CD4-positive, alpha-beta memory T cell (primary cell): ENCODE measurements at regions not wholly inside any gene's neighbourhood (a gene's known extent, or its start where the extent isn't known, plus 50 kb on each side); places are given as distances from the start of the nearest gene placed in this dataset.

Experiments used
- CTCF ChIA-PET: fragments of 350-600 bp; sonication (Branson Sonifier 250); formaldehyde crosslinking; loops from one replicate; lab custom pipeline; 2021; ENCODE audit warnings: inconsistent platforms; ENCODE audit not compliant: partially characterized antibody; lab: Charles Lee
- POLR2A ChIA-PET: fragments of 350-600 bp; sonication (Branson Sonifier 250); formaldehyde crosslinking; loops from one replicate; lab custom pipeline; 2021; ENCODE audit not compliant: partially characterized antibody; lab: Charles Lee
- DNase-seq, 5 donors: peaks; one replicate each; pipeline versions ENCODE4 v3.0.0 to v3.0.0-alpha.2; 2020 to 2022; ENCODE audit warnings: mixed read lengths in 1 of 5
- H3K27ac ChIP-seq: one replicate; pipeline ENCODE4 v1.7.0; 2013; ENCODE audit warnings: low read depth, low read length
- H3K27me3 ChIP-seq: 2 replicates; pipeline ENCODE4 v1.7.0; 2013; ENCODE audit warnings: mild to moderate bottlenecking, low read length, moderate library complexity; ENCODE audit not compliant: insufficient read depth
- H3K36me3 ChIP-seq: 2 replicates; pipeline ENCODE4 v1.7.0; 2013; ENCODE audit warnings: mild to moderate bottlenecking, low read length, moderate library complexity; ENCODE audit not compliant: insufficient read depth
- H3K4me1 ChIP-seq: 2 replicates; pipeline ENCODE4 v1.7.0; 2013; ENCODE audit warnings: mild to moderate bottlenecking, low read length, moderate library complexity; ENCODE audit not compliant: insufficient read depth
- H3K4me3 ChIP-seq, 2 donors: one replicate each; pipeline ENCODE4 v1.7.0; 2013; ENCODE audit warnings: low read length in 2 of 2, mild to moderate bottlenecking in 1 of 2
- H3K9me3 ChIP-seq, 2 donors: one replicate each; pipeline ENCODE4 v1.7.0; 2013; ENCODE audit warnings: low read length in 2 of 2, control low read depth in 1 of 2; ENCODE audit not compliant: control insufficient read depth in 1 of 2
- H3K27ac Mint-ChIP-seq, 7 donors: one replicate each; pipeline ENCODE4 v1.8.0; 2020 to 2021; ENCODE audit warnings: mixed read lengths in 7 of 7, mild to moderate bottlenecking in 6 of 7, inconsistent platforms in 3 of 7, moderate library complexity in 3 of 7
- H3K27me3 Mint-ChIP-seq, 2 donors: one replicate each; pipeline ENCODE4 v1.8.0; 2020 to 2021; ENCODE audit warnings: mixed read lengths in 2 of 2
- H3K36me3 Mint-ChIP-seq, 2 donors: one replicate each; pipeline ENCODE4 v1.8.0; 2020 to 2021; ENCODE audit warnings: mixed read lengths in 2 of 2, inconsistent platforms in 1 of 2, mild to moderate bottlenecking in 1 of 2
- H3K4me1 Mint-ChIP-seq, 4 donors: one replicate each; pipeline ENCODE4 v1.8.0; 2020 to 2021; ENCODE audit warnings: mixed read lengths in 4 of 4, mild to moderate bottlenecking in 1 of 4
- H3K4me3 Mint-ChIP-seq, 8 donors: one replicate each; pipeline ENCODE4 v1.8.0; 2020 to 2021; ENCODE audit warnings: mixed read lengths in 8 of 8, mild to moderate bottlenecking in 7 of 8, moderate library complexity in 6 of 8, inconsistent platforms in 3 of 8
- H3K9me3 Mint-ChIP-seq, 8 donors: one replicate each; pipeline ENCODE4 v1.8.0; 2020 to 2021; ENCODE audit warnings: mixed read lengths in 8 of 8, mild to moderate bottlenecking in 5 of 8, inconsistent platforms in 3 of 8, moderate library complexity in 1 of 8
- intact Hi-C: fragments of 100-400 bp; cut with micrococcal nuclease; formaldehyde crosslinking; loops from one replicate; pipeline ENCODE4 v1.15.1; 2023

DNA sequence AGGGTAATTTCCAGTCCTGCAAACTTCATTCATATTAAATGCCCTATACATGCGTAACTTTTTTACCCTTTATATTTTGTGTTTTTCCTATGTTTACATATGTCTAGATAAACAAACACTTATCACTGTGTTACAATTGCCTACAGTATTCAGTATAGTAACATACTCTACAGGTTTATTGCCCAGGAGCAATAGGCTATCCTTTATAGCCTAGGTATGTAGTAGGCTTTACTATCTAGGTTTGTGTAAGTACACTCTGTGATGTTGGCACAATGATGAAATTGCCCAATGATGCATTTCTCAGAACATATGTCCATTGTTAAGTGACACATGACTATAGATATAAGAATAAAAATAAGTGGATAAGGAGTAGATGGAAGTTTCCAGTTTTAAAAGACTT, 345.5 kb upstream of the C1orf87 start:
- no peak overlapping the region for H3K27ac ChIP-seq
- Mint-ChIP-seq H3K4me1 (no peaks in the 10 kb centered on the region), H3K9me3 (peaks cover 0 to 8% (median 4%) of the 10 kb centered on the region in 8 donors), H3K27ac (no peak overlapping the region), H3K36me3 (no peaks in the 10 kb centered on the region), H3K27me3 (no peaks in the 10 kb centered on the region), H3K4me3 (no peak overlapping the region)
- no peaks in the 10 kb centered on the region for H3K9me3 ChIP-seq
- no peaks in the 10 kb centered on the region for H3K36me3 ChIP-seq
- H3K4me3 ChIP-seq: no peak overlapping the region
- no peaks in the 10 kb centered on the region for H3K27me3 ChIP-seq
- no peaks in the 10 kb centered on the region for H3K4me1 ChIP-seq
- intact Hi-C loops: no loop called here
- DNase-seq: no peak
- CTCF ChIA-PET: interaction anchor here (0.6 to 0.7 kb wide), 2 partner anchors 156 to 290 kb away, joined by 3 to 4 read pairs; no protein-coding TSS in a partner anchor
- POLR2A ChIA-PET: no interaction called here

DNA sequence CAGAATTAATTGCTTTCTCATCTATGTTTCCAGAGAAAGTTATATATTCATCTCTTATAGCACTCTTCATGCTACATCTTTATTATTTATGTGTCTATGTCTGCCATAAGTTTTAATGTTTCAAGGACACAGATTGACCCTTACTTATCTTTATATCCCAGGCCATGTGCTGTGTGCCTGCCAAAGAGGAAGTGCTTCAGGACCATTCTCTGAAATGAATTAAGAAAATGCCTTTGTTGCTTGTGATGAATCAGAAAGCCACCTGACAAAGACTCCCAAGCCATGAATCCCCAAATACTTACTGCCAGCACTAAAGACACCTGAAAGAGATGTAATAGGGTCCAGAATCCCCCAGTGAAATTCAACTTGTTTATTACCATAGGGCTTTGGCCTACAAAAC, 342.1 kb upstream of the C1orf87 start:
- H3K27me3 ChIP-seq: no peaks in the 10 kb centered on the region
- no peaks in the 10 kb centered on the region for H3K27me3 Mint-ChIP-seq
- no peak overlapping the region for H3K27ac ChIP-seq
- H3K4me3 Mint-ChIP-seq: no peak overlapping the region
- H3K36me3 Mint-ChIP-seq: no peaks in the 10 kb centered on the region
- no peaks in the 10 kb centered on the region for H3K4me1 ChIP-seq
- H3K9me3 ChIP-seq: no peaks in the 10 kb centered on the region
- H3K36me3 ChIP-seq: no peaks in the 10 kb centered on the region
- no peak for DNase-seq
- H3K9me3 Mint-ChIP-seq: peaks cover 0 to 8% (median 2%) of the 10 kb centered on the region in 8 donors
- no peaks in the 10 kb centered on the region for H3K4me1 Mint-ChIP-seq
- no peak overlapping the region for H3K27ac Mint-ChIP-seq
- CTCF ChIA-PET: no interaction called here
- intact Hi-C loops: no loop called here
- POLR2A ChIA-PET: no interaction called here
- H3K4me3 ChIP-seq: no peak overlapping the region

DNA sequence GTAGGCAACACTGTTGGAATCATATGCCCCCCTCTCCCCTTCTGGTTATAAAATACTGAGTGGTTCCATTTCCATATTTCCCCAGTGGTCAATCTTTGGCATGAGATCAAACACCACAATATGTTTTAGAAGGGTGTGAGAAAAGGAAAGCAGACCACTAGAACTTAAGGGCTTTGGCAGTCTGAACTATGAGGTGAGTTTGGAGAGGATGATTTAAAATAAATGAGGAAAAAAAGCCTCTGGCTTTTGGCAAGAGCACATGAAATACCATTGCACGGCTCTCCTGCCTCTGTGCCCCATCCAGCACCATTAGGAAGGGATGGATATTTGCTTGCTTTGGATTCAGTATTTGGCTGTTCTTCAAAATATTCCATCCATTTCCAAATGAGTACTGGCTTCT, 339.5 kb upstream of the C1orf87 start:
- H3K36me3 Mint-ChIP-seq: no peaks in the 10 kb centered on the region
- Histone ChIP-seq H3K4me3 (no peak overlapping the region), H3K27me3 (no peaks in the 10 kb centered on the region), H3K27ac (no peak overlapping the region), H3K9me3 (no peaks in the 10 kb centered on the region), H3K36me3 (no peaks in the 10 kb centered on the region), H3K4me1 (no peaks in the 10 kb centered on the region)
- H3K4me1 Mint-ChIP-seq: no peaks in the 10 kb centered on the region
- CTCF ChIA-PET: no interaction called here
- intact Hi-C loops: no loop called here
- no peak overlapping the region for H3K27ac Mint-ChIP-seq
- H3K27me3 Mint-ChIP-seq: no peaks in the 10 kb centered on the region
- POLR2A ChIA-PET: no interaction called here
- no peak for DNase-seq
- H3K9me3 Mint-ChIP-seq: peaks cover 0 to 8% (median 2%) of the 10 kb centered on the region in 8 donors
- no peak overlapping the region for H3K4me3 Mint-ChIP-seq

DNA sequence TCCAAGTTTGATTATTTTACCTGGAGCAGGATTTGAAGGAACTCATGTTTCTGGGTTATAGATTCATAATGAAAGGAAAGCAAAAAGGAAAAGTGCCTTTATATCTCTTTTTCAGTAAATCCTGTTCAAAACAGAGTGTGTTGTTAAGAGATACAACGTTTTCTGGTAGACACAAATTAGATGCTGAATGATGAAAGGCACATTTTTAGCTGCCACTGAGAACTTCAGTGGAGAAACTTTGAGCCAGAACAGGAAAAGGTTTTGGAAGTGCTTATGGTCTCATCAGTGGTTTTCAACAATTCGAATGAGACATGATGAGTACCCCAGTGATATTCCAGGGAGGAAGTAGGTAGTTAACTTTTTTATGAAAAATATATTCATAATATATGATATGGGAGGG, 338.0 kb upstream of the C1orf87 start:
- Histone ChIP-seq H3K36me3 (no peaks in the 10 kb centered on the region), H3K27ac (no peak overlapping the region), H3K4me1 (no peaks in the 10 kb centered on the region), H3K4me3 (no peak overlapping the region), H3K27me3 (no peaks in the 10 kb centered on the region), H3K9me3 (no peaks in the 10 kb centered on the region)
- no peak for DNase-seq
- Mint-ChIP-seq H3K27ac (no peak overlapping the region), H3K36me3 (no peaks in the 10 kb centered on the region), H3K4me1 (no peaks in the 10 kb centered on the region), H3K9me3 (peaks cover 0 to 6% (median 1%) of the 10 kb centered on the region in 8 donors), H3K4me3 (no peak overlapping the region), H3K27me3 (peaks cover 0 to 1% of the 10 kb centered on the region in 2 donors)
- ChIA-PET CTCF (no interaction called here), POLR2A (no interaction called here)
- intact Hi-C loops: no loop called here

DNA sequence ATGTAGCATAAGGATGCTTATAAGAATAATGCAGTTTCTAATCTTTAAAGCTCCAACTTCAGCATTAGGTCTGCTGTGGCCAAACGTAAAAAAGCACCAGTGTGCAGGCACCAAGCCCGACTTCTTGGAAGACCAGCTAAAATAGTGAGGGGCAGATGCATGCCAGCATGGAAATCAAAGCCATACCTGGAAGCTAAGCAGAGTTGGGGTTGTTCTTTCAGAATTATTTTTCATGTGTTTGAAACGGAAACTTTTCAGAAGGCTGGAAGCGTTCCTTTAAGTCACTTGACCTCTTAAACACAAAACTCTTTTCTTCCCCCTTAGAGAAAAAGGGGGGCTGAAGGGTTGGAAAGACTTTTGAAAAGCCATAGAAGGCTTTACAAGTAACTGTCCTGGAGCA, 329.2 kb upstream of the C1orf87 start:
- POLR2A ChIA-PET: no interaction called here
- no peaks in the 10 kb centered on the region for H3K36me3 ChIP-seq
- CTCF ChIA-PET: no interaction called here
- intact Hi-C loops: no loop called here
- no peak overlapping the region for H3K27ac ChIP-seq
- Mint-ChIP-seq H3K36me3 (no peaks in the 10 kb centered on the region), H3K9me3 (peaks cover 0 to 7% (median 2%) of the 10 kb centered on the region in 8 donors), H3K27ac (no peak overlapping the region), H3K4me3 (no peak overlapping the region), H3K4me1 (no peaks in the 10 kb centered on the region), H3K27me3 (peaks cover 0 to 1% of the 10 kb centered on the region in 2 donors)
- H3K4me1 ChIP-seq: no peaks in the 10 kb centered on the region
- no peak overlapping the region for H3K4me3 ChIP-seq
- H3K27me3 ChIP-seq: no peaks in the 10 kb centered on the region
- no peaks in the 10 kb centered on the region for H3K9me3 ChIP-seq
- no peak for DNase-seq

DNA sequence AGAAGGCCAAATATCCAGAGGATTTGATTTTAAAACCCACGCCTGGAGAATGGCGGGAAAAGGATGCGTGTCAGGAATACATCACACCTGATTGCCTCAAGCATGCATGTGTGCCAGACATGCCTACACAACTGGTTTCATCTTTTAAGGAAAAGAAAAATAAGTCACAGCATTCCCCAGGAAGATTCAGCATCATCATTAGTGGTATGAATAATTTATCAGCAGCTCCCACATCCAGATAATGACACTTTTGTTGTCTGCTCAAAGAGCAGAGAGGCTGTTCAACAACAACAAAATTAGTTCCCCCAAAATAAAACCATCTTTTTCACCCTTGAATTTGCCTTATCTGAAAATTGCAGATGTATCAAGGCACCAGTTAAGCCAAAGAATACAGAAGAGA, 328.6 kb upstream of the C1orf87 start:
- CTCF ChIA-PET: no interaction called here
- H3K4me1 ChIP-seq: no peaks in the 10 kb centered on the region
- POLR2A ChIA-PET: no interaction called here
- H3K36me3 ChIP-seq: no peaks in the 10 kb centered on the region
- H3K27ac ChIP-seq: no peak overlapping the region
- Mint-ChIP-seq H3K27me3 (peaks cover 0 to 1% of the 10 kb centered on the region in 2 donors), H3K36me3 (no peaks in the 10 kb centered on the region), H3K9me3 (peaks cover 0 to 7% (median 2%) of the 10 kb centered on the region in 8 donors), H3K4me3 (no peak overlapping the region), H3K27ac (no peak overlapping the region), H3K4me1 (no peaks in the 10 kb centered on the region)
- intact Hi-C loops: no loop called here
- DNase-seq: no peak
- H3K9me3 ChIP-seq: no peaks in the 10 kb centered on the region
- H3K4me3 ChIP-seq: no peak overlapping the region
- no peaks in the 10 kb centered on the region for H3K27me3 ChIP-seq

DNA sequence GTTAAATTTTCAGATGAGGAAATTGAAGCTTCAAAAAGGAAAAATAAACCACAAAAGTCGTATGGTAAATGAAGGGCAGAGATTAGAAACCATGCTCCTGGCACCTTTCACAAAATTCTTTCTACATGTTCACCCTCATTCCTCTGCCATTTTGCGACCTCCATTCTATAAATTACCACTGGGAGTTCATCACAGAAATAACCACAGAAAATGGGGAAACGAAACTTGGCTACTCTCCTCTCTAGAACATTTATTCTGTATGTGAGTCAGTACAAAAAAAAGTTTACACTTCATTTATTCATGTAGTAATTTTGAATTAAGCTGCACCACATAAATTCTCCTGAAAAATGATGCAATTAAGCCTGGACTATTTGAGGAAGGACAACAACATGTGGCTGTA, 320.9 kb upstream of the C1orf87 start:
- ChIA-PET POLR2A (no interaction called here), CTCF (no interaction called here)
- Mint-ChIP-seq H3K4me1 (no peaks in the 10 kb centered on the region), H3K36me3 (no peaks in the 10 kb centered on the region), H3K27ac (no peak overlapping the region), H3K4me3 (no peak overlapping the region), H3K27me3 (no peaks in the 10 kb centered on the region), H3K9me3 (no peaks in the 10 kb centered on the region)
- Histone ChIP-seq H3K36me3 (no peaks in the 10 kb centered on the region), H3K4me3 (no peak overlapping the region), H3K27me3 (no peaks in the 10 kb centered on the region), H3K4me1 (no peaks in the 10 kb centered on the region), H3K27ac (no peak overlapping the region), H3K9me3 (no peaks in the 10 kb centered on the region)
- no peak for DNase-seq
- intact Hi-C loops: no loop called here
